ENCODE measurements at regions not wholly inside any gene's neighbourhood (a gene's known extent, or its start where the extent isn't known, plus 50 kb on each side); places are given as distances from the start of the nearest gene placed in this dataset.

DNA sequence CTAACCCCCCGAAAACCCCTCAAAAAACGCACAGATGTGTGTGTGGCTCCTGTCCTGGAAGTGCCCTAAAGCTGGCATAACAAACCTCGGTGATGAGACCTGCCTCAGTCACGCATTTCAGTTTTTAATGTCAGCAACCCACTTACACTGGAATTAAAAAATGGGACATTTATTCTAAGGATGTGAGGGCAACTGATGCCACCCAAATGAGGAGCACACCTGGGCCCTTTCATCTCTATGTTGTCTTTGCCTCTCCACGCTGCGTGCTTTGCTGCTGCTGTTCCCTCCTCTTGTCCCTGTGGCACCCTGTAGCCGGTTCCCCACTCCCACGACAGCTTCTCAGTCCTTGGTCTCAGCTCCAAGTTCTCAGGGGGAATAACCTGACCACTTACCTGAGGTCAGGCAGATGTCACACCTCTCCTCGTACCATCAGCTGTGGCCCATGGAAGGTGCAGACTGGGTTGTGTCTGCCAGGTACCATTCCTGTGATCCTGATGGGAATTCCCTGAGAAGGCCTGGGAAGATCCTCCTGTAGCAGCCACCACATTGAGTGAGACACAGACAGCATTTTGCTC is 134.2 kb upstream of the THBS2 start:
- no peak overlapping the region for H3K9ac ChIP-seq
- DNase-seq: no peak
- no peak overlapping the region for H3K27ac ChIP-seq (ENCODE audit: low read depth in 2 of 2, low read length in 1 of 2)
- H3K36me3 ChIP-seq (replicated peaks in 1 of 2; ENCODE audit: control insufficient read depth in 1 of 2, insufficient read depth in 2 of 2, low read length in 1 of 2): no peaks in the 10 kb centered on the region
- POLR2A ChIA-PET: no interaction called here
- no peaks in the 10 kb centered on the region for H4K20me1 ChIP-seq (ENCODE audit: insufficient read depth)
- H3K79me2 ChIP-seq (ENCODE audit: insufficient read depth): no peaks in the 10 kb centered on the region
- H3K4me2 ChIP-seq: no peak overlapping the region
- H3K9me3 ChIP-seq: no peaks in the 10 kb centered on the region
- WGBS (ENCODE audit: low lambda C conversion rate): 56% methylated on average over 9 of the region's 9 CpGs
- H2AFZ ChIP-seq (ENCODE audit: low read depth): no peak overlapping the region
- TF ChIP-seq, protein P1, sequence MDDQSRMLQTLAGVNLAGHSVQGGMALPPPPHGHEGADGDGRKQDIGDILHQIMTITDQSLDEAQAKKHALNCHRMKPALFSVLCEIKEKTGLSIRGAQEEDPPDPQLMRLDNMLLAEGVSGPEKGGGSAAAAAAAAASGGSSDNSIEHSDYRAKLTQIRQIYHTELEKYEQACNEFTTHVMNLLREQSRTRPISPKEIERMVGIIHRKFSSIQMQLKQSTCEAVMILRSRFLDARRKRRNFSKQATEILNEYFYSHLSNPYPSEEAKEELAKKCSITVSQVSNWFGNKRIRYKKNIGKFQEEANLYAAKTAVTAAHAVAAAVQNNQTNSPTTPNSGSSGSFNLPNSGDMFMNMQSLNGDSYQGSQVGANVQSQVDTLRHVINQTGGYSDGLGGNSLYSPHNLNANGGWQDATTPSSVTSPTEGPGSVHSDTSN (IDR thresholded peaks at IDR 0.05): no peak
- TF ChIP-seq FOXM1 (IDR thresholded peaks at IDR 0.05; ENCODE audit: low read depth) (no peak), NFIC (IDR thresholded peaks at IDR 0.05; ENCODE audit: borderline replicate concordance) (no peak), CHD2 (IDR thresholded peaks at IDR 0.05; ENCODE audit: low read length, partially characterized antibody) (no peak), TEAD4 (IDR thresholded peaks at IDR 0.05; ENCODE audit: borderline replicate concordance, insufficient read depth) (no peak), USF1 (IDR thresholded peaks at IDR 0.05; ENCODE audit: borderline replicate concordance, low read depth) (no peak), GABPA (IDR thresholded peaks at IDR 0.05; ENCODE audit: low read depth) (no peak), MEF2A (IDR thresholded peaks at IDR 0.05; ENCODE audit: borderline replicate concordance, low read depth) (no peak), EZH2phosphoT487 (IDR thresholded peaks at IDR 0.05; ENCODE audit: borderline replicate concordance, low read depth) (no peak), ELF1 (IDR thresholded peaks at IDR 0.05) (no peak), RXRA (IDR thresholded peaks at IDR 0.05; ENCODE audit: borderline replicate concordance, low read depth) (no peak), GATA2 (CRISPR knock-in tag; IDR thresholded peaks at IDR 0.05) (no peak), RAD21 (IDR thresholded peaks at IDR 0.05; ENCODE audit: low read length) (no peak)
- TF ChIP-seq, protein P2, sequence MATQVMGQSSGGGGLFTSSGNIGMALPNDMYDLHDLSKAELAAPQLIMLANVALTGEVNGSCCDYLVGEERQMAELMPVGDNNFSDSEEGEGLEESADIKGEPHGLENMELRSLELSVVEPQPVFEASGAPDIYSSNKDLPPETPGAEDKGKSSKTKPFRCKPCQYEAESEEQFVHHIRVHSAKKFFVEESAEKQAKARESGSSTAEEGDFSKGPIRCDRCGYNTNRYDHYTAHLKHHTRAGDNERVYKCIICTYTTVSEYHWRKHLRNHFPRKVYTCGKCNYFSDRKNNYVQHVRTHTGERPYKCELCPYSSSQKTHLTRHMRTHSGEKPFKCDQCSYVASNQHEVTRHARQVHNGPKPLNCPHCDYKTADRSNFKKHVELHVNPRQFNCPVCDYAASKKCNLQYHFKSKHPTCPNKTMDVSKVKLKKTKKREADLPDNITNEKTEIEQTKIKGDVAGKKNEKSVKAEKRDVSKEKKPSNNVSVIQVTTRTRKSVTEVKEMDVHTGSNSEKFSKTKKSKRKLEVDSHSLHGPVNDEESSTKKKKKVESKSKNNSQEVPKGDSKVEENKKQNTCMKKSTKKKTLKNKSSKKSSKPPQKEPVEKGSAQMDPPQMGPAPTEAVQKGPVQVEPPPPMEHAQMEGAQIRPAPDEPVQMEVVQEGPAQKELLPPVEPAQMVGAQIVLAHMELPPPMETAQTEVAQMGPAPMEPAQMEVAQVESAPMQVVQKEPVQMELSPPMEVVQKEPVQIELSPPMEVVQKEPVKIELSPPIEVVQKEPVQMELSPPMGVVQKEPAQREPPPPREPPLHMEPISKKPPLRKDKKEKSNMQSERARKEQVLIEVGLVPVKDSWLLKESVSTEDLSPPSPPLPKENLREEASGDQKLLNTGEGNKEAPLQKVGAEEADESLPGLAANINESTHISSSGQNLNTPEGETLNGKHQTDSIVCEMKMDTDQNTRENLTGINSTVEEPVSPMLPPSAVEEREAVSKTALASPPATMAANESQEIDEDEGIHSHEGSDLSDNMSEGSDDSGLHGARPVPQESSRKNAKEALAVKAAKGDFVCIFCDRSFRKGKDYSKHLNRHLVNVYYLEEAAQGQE (IDR thresholded peaks at IDR 0.05; ENCODE audit: low read depth, low read length): no peak
- CTCF ChIA-PET: interaction anchor here (0.9 kb wide), 1 partner anchor 25 kb away, joined by 3 read pairs; no protein-coding TSS in a partner anchor
- no peaks in the 10 kb centered on the region for H3F3A ChIP-seq (replicated peaks; ENCODE audit: insufficient read depth)
- no peaks in the 10 kb centered on the region; a peak in 1 of 4 replicates for H3K4me1 ChIP-seq (ENCODE audit: control insufficient read depth in 1 of 2, insufficient read depth in 2 of 2, low read depth in 1 of 2, low read length in 1 of 2)
- H3K27me3 ChIP-seq (ENCODE audit: insufficient read depth): no peaks in the 10 kb centered on the region
- H3K9me2 ChIP-seq: no peaks in the 10 kb centered on the region
- no peak overlapping the region for H3K4me3 ChIP-seq (ENCODE audit: low read depth in 2 of 2, low read length in 1 of 2)
